NCI-H2171 (cell line): ENCODE measurements at regions not wholly inside any gene's neighbourhood (a gene's known extent, or its start where the extent isn't known, plus 50 kb on each side); places are given as distances from the start of the nearest gene placed in this dataset.

Experiments
- DNase-seq: peaks from one replicate; lab custom pipeline; 2025; lab: John Stamatoyannopoulos, UW

DNA sequence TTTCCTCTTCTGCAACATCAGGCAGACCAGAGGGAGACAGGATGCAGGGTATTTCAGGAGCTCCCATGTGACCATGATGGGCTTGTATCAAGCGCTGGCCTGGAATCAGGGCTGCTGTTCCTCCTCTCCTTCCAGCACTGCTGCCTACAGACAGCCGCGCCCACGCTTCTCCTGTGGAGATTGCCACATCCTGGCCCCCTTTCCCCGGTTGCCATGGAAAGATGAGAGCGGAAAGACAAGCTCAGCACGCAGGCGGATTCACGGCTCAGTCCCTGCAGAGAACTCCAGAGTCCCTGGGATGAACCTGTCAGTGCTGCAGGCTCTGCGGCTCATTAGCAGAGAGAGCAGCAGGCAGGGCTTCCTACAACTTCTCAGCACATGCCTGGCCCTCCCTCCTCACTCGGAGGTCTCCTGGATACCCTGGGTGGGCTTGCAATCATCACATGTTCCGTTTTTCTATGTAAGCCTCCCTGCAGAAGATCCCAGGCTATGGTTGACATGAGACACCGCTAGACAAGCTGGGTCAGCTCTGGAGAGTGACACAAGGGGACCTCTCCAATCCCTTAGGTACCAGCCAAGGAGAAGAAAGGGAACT lies 497.8 kb upstream of the MYT1L start:
- DNase-seq: no peak

DNA sequence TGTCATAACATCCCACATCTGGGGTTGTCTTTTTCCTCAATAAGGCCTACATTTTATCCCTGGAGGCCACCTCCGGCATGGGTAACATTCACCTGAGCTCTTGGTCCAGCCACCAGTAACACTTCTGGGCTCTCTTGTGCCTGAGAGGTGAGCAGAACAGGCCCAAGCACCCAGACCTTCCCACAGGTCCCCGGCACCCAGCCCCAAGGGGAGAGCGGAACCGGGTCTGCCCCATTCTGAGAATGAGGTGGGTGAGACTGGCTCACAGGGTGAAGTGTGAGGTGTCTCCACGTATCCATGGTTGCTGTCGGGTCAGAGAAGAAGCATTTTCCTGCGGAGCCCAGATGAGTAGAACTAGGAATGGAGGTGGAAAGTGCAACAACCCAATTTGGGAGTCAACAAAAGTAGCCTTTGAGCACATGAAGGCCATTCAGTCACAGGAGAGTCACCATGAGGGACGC lies 496.7 kb upstream of the MYT1L start:
- no peak for DNase-seq

DNA sequence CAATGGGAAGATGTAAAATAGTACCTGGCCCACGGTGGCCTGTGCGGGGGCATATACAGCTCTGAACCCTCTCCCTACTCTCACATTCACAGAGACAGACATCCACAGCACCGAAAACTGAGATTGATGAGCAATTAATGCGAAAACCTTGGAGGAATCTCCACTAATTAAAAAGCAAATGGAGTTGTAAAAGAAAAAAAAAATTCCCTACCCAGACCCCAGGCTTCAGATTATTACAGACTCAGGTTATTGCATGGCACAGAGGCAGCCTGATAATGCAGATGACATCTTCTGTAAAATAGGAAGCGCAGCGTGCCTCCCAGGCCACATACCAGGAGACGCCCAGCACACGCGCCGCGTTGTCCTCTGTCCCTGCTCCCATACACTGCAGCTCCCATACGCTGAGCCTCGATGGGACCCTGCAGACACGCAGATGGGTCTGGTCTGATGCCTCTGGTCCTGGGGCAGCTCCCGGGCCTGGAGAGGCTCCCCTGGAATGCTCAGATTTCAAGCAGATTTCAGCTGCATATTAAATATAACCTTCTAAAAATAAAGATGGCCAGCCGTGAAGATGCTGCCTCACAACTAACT lies 496.1 kb upstream of the MYT1L start:
- DNase-seq: no peak

DNA sequence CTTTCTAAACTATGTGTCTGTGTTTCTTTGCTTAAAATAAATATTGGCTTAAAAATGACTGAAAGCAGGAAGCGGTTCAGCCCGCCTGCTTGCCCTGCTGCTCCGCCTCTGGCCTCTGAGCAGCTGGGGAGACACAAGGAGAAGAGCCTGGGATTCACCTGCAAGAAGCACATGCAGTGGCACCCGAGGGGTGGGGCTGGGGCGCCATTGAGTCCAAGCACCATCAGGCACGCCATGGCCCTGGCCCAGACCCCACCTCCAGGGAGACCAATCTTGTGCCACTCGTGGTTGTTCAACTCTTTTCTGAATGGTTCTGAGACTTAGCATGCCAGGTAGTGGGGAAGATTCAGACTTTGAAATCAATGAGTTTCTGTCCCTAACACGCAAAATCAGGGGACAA lies 495.5 kb upstream of the MYT1L start:
- no peak for DNase-seq

DNA sequence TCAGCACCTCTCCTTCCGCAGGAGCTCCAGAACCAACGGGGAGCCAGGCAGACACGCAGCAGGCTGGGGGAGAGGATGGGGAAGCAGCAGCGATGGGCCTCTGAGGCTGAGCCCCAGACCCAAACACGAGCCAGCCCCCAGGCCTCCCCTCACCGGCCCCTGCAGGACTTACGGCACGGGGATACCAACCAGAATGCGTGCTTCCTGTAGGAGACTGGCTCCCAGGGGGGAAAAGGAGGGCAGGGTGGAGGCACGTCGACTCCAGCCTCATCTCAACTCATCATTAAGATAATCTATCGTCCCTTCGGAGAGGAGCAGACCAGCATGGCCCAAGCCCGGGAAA lies 495.1 kb upstream of the MYT1L start:
- DNase-seq: no peak

DNA sequence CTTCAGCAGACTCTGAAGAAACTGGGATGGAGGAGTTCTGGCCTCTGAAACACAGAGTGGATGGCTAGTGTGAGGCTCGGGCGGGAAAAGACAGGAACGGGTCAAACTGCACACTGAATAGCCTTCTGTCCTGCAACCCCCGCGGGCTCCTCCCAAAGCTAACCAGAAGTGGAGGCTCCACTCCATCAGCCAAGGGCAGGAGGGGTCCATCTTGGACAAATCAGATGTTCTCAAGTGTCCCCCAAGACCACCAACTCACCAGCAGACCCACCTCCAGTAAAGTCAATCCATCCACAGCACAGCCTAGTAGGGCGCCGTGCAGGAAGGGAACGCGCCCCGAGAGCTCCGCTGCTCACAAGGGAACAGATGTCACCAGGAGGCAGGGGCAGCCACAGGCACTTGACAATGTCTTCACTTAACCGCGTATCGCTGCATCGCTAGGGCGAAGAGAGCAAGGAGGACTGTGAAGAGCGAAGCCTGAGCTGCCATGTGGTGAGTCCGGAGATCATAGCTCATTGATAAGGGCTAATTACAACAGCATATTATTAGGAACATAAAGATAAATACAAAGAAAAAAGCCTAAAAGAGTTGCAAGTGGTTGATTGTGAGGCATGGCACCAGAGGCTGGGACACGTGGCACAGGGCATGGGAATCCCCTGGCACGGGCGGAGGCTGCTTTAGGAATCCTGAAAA lies 494.6 kb upstream of the MYT1L start:
- DNase-seq: no peak

DNA sequence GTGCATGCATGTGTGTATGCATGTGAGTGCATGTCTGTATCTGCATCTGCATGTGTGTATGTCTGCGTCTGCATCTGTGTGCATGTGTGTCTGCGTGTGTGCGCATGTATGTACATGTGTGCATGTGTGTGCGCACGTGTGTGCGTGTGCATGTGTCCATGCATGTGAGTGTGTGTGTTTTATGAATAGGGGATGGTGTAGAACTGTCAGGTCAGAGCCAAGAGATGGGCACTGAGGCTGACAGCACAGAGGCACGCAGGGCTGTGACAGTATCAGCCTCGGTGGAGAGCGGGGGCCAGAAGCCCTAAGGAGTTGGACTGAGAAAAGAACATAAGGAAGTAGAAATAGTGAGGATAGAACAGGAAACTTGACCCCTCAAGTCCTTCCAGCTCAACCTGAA lies 494.0 kb upstream of the MYT1L start:
- DNase-seq: no peak

DNA sequence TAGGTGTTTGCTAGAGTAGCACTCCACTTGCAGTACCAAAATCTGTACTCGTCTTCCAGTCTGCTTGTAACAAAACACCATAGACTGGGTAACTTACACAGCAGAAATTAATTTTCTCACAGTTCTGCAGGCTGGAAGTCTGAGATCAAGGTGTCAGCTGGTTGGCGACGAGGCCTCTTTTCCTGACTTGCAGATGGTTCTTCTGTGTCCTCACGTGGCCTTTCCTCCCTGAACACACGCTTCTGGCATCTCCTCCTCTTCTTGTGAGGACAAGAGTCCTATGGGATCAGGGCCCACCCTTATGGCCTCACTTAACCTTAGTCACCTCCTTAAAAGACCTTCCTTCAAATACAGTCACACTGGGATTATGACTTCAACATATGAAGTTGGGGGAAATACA lies 493.5 kb upstream of the MYT1L start:
- peak; percentile 32 for DNase-seq

DNA sequence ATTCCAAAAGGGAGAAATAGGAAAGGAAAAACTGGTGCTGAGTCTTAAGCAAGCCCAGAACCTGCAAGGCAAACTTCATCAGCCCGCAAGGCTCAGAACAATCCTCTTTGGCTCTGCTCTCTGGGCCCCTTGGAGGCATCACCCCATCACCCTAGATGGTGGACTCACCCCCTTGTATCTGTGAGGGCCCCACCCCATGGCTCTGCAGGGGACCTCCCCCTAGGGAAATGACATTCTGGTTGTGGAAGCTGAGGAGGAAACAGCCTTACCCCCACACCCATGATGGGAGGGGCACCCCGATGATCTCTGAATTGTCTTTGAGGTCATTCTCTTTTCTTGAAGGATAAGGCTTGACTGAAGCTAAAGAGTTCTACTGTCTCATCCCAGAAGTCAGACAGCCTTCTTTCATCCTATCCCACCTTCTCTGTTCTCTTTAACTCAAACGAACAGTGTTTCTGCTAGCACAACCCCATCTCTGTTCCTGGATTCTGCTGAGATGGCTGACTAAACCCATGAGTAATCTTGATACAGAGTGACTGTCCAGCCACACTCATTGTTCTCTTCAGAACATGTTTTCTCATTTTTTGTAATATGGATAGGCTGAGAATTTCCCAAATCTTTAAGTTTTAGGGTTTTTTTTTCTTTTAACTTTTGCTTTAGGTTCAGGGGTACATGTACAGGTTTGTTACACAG lies 492.1 kb upstream of the MYT1L start:
- no peak for DNase-seq

DNA sequence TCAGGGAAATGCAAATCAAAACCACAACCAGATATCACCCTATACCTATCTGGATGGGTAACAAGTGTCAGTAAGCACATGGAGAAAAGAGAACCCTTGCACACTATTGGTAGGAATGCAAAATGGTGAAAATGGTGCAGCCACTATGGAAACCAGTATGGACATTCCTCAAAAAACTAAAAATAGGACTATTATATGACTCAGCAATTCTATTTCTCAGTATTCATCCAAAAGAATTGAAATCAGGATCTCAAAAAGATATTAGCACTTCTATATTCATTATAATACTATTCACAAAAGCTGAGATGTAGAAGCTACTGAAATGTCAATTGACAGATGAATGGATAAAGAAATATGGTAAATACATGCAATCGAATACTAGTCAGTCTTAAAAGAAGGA lies 491.1 kb upstream of the MYT1L start:
- no peak for DNase-seq

DNA sequence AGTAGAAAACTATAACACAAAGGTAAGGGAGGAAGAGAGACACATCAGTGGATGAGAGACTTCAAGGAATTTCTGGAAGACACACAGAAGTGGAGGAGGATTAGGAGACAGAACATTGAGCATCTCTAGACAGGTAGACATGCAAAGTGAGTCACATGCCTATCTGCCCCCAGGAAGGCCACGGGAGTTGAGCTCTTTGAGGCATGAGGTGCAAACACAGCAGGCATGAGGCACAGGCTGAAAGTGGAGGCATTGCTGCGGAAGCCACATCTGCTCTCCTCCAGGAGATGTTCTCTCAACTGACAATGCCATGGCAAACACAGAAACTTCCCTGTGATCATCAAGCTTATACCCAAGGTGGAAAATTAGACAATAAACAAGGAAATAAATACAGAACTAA lies 481.6 kb upstream of the MYT1L start:
- DNase-seq: no peak

DNA sequence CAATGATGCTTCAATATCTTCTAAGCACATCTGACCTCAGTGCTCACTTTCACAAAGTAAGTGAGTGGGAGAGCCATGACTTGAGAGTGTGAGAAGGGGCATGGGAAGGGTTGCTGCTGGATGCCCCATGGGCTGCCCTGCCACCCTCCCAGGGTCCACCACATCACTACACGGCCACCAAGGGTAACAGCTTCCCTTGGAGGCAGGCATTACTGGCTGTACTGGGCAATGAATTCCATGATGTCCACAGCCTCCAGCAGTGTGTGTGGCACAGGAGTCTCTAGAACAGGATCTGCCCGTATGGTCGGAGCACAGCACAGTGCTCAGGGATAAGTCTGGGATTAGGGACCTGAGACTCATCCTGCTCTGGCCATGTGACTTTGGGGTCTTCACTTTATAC lies 481.0 kb upstream of the MYT1L start:
- no peak for DNase-seq

DNA sequence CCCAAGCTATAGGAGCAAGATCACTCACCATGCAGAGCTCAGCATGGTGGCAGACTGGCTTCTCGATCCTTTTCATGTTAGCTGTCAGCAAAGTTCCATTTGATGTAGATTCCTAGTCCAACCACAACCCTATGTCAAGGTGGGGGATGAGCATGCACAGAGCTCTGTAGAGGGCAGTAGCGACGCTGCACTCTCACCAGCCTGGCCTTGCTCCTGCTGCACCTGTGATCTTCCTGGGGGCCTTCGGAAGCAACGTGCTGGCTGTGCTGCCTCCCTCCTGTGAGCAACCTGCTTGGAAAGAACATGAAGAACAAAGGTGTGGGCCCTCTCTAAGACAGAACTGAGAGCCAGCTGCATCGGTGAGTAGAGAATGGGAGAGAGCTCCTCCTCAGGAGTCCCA lies 479.4 kb upstream of the MYT1L start:
- DNase-seq: no peak

DNA sequence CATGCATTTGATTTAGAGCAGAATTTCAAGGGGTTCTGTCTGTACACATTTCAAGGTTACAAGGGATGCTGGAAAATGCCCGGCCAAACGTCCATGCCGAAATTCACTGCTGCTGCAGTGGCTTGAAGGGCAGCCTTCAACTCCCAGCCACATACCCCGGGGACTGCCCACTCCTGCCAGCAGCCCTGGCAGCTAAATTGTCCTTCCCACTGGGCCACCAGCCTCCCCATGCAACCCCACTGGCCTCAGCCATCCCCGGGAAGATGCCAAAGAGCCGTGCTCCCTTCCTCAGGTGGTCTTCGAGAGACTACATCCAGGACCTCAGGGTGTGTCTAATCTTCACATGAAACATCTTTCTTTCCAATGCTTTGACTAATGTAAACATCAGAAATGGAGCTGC lies 478.7 kb upstream of the MYT1L start:
- DNase-seq: no peak

DNA sequence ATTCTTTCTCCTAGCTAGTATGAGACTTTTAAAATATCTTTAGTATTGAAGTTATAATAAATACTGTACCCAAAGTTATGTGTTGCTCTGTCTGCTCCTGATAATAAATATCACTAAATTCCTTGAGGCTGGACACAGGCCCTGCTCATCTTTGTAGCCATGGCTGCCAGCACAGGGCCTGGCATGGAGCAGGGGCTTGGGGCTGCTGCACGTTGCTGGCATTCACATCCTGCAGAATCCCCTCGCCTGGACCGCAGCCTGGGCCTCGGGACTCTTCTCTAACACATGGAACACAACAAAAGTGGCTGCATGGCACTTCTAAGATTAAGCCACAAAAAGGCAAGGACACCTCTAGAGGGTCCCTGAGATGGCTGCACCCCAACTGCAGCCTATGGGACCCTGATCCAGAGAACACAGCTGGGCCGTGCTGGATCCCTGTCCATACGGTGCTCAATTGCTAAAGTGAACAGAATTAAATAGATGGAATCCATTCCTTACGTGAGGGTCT lies 477.5 kb upstream of the MYT1L start:
- DNase-seq: no peak

DNA sequence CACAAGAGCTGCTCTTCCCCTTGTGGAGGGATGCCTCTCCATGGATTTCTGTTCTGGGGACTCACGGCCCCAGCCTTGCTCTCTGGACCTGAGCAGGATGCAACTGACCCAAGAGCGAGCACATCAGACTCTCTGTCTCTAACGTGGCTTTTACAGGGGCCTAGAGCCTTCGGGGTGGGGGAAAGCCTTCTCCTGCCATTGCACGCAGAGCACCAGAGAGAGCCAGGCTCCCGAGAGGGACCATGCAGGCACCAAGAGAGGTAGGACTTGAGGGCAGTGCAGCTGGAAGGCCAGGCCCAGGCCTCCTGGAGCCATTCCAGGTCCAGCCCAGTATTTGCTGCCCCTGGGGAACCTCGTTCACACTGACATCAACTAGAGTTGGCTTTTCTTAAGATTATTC lies 475.6 kb upstream of the MYT1L start:
- no peak for DNase-seq

DNA sequence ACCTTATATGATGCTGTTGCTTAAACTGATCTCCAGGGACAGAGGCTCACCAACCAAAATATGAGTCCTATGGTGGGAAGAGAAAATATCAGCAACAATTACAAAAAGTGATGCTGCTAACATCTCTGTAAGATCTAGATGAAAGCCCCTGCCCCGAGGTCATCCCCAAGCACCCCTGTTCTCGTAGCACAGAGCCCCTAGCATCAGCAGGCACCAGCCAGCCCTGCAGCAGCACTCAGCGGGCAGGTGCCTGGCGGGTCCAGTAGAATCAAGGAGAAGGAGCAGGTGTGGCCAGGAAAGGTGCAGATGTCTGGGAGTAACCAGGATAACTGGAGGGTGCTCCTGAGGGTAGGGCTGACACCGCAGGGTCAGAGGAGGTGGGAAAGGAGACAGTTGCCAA lies 474.2 kb upstream of the MYT1L start:
- DNase-seq: no peak

DNA sequence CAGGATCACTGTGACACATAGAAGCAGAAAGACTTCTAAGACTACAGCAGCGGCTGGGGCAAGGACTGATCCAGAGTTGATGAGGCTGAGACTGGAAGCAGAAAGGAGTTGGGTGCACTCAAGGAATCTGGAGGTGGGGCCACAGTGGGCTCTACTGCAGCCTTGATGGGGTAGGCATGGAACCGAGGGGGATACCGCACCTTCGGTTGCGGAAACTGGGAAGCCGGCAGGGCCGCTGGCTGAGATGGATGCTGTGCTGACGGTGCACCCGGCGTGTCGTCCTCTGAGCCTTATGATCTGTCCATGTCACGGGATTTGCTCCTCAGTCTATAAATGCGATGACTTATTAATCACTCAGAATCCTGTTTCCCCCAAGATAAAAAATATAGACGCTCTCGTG lies 473.5 kb upstream of the MYT1L start:
- no peak for DNase-seq

DNA sequence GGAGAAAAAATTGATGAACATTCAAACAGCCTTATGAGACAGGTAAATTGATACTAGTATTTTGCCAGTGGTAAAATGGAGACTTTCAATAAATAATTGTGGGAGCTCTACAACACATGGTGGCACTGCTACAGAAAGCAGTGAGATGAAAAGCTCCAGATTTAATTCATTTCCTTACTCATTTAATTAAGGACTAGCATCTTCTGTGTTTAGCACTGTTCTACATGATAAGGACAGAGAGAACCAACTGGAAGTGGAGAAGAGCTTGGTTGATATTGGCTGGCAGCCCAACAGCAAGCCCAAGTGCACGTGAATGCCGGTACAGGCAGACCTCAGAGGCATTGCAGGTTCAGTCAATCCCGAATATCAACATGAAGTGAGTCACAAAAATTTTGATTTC lies 470.4 kb upstream of the MYT1L start:
- no peak for DNase-seq

DNA sequence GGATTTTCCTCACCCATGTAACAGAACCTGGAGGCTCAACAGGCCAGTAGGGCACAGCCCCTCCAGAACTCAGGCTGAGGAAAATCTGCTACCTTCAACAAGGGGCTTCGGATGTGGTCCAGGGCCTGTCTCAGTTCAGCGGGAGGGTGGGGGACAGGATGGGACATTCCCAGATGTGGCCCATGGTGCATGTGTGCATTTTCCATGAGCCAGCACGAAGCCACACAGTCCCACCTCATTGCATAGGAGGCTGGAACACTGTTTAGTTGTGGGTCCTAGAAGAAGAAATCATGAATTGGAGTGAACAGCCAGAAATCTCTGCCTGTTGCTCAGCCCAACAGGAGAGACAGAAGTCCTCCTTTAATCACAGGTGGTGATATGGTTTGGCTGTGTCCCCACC lies 469.6 kb upstream of the MYT1L start:
- DNase-seq: no peak

DNA sequence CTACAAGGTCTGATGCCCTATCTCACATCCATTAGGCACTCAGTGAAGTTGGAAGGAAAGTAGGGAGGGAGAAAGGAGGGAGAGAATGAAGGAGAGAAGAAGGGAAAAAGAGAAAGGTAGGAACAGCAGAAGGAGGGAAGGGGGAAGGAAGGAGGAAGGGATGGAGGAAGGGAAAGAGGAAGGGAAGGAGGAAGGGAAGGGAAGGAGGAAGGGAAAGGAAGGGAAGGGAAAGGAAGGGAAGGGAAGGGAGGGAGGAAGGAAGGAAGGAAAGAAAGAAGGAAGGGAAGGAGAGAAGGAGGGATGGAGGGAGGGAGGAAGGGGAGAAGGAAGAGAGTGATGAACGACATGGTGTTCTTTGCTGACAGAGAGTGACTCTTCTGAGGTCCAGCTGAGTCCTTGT lies 468.9 kb upstream of the MYT1L start:
- DNase-seq: no peak

DNA sequence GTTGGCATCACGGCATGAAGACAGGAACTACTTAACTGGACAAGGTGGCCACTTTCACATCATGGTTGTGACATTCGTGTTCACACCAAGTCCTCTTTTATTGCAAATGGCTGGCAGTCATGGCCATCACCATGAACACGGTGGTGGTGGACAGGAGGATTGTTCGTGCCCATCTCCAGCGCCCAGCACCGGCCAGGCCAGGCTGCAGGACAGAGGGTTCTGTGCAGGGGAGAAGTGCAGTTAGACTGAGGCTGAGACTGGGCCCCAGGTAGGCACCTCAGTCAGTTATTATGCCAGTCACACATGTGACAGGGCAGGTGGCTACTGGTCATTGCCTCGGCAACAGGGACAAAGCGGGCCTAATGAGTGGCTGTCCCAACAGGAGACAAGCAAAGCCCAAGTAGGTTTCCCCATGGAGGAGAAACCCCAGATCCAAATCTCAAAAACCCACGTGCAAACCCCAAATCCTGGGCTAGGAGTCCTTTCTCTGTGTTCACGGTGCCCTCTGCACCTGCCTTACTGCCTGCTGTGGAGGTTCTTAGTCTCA lies 468.1 kb upstream of the MYT1L start:
- no peak for DNase-seq

DNA sequence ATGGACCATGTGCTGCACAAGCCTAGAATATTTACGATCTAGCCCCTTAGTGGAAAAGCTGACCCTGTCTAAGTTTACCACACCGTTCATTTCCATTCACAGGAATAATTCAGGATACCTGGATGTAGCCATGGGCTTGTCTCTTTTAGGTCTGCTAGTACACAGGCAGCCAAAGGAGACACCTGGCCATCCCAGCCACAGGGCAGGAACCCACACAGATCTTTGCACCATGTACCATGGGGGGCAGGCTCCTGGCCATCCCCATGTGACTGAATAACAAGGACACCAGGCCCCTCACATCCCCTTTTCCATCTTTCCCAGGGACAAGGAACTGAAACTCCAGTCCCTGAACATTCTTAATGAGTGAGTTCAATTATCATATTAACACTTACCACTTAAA lies 467.3 kb upstream of the MYT1L start:
- no peak for DNase-seq
